ENCODE measurements at regions not wholly inside any gene's neighbourhood (a gene's known extent, or its start where the extent isn't known, plus 50 kb on each side); places are given as distances from the start of the nearest gene placed in this dataset.

DNA sequence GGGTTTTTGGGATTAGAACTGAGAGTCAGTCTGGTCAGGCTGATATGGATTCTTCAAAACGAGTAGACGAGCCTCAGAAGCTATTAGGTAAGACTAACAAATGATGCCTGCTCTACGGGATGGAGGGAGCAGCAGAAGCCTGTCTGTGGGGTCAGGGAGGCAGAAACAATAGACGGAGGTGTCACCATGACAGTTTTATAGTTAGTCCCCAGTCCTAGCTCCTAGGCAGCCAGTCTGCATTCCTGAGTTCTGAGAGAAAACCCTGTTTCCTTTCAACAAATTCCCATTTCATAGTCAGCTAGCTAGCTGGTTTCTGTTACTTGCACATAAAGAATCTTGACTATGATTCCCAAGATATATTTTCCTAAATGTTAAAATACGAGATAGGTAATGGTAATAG, 542.1 kb downstream of the PID1 start:
- TF ChIP-seq CTCF (conservative IDR thresholded peaks at IDR 0.05; ENCODE audit: low read length) (no peak), EZH2phosphoT487 (IDR thresholded peaks at IDR 0.05; ENCODE audit: borderline replicate concordance) (no peak)

Data from Loucy (cell line).